GM19239 (cell line): ENCODE measurements at regions not wholly inside any gene's neighbourhood (a gene's known extent, or its start where the extent isn't known, plus 50 kb on each side); places are given as distances from the start of the nearest gene placed in this dataset.

Experiments
- DNase-seq: peaks from one replicate; pipeline ENCODE4 v3.0.0; 2011; ENCODE audit warnings: low spot score; ENCODE audit not compliant: insufficient read length
- FAIRE-seq: peaks from 2 replicates; lab custom pipeline; 2011; peaks lifted over from hg19 to GRCh38; lab: Jason Lieb, UNC

DNA sequence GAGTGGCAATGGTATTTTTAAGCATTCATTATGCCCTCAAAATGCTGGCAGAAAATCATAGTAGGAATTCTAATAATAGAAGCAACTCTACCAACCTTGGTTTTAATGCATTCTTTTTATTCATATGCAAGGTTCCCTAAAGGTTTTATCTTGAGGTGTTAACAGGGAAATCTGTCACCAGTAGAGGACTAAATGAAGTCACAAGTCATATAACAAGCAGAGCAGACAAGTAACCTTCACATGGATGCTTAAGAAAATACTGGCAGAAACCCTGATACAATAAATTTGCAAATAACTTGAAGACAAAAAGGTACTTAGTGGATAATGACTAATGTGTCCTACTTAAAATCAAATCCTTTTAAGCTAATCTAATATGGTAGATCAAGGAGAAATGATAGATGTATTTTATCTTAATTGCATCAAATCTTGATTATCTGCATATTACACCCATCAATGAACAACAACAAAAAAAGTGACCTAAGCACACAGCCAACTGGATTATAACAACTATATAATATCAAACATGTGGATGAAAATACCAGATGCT, 73.3 kb downstream of the RFC3 start:
- FAIRE-seq (no peak), DNase-seq (no peak)

DNA sequence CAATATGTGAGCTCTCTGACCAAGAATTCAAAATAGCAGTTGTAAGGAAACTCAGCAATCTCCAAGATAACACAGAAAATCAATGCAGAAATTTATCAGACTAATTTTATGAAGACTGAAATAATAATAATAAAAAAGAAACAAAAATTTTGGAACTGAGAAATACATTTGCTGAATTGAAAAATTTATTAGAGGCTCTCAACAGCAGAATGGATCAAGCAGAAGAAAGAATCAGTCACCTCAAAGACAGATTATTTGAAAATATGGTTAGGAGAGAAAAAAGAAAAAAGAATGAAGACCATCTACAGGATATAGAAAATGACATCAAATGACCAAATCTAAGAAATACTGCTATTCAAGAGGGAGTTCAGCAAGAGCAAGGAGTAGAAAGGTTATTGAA, 75.6 kb downstream of the RFC3 start:
- DNase-seq (no peak), FAIRE-seq (no peak)

GRCh38 chr13:33904431-33904830, 86.5 kb downstream of the RFC3 start:
- DNase-seq (no peak), FAIRE-seq (no peak)

DNA sequence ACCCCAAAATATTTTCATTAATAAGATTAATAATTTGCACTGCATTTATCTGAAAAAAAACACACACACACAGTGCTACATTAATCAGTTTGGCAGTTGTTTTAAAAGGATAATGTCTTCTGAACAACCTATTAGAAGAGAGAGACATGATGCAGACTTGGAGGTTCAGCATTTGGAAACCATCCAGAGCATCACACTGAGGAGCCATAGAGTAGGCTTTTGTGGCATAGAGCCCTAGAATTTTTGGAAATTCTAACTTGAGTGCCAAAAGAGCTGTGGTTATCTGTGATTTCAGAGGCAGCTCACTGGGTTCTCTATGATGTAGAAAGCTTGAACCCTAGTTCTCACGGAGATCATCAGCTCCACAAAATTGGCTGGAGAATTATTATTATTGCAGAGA, 90.2 kb downstream of the RFC3 start:
- DNase-seq (no peak), FAIRE-seq (no peak)

DNA sequence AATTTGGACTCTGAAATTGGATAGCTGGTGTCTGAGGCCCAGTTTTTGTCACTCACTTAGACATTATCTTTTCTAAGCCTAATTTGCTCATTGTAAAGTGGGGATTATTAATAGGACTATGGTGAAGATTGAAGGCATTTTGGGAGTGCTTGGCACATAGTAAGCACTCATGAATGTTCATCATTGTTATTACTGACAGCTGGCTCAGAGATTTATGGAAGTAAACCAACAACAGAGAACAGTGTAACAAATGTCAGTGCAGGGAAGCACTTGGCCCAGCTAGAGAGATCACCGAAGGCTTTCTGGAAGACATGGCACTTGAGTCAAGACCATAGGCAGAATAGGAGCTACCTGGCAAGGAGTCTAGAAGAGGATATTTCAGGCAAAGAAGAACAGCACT, 92.3 kb downstream of the RFC3 start:
- DNase-seq = no peak
- no peak for FAIRE-seq

DNA sequence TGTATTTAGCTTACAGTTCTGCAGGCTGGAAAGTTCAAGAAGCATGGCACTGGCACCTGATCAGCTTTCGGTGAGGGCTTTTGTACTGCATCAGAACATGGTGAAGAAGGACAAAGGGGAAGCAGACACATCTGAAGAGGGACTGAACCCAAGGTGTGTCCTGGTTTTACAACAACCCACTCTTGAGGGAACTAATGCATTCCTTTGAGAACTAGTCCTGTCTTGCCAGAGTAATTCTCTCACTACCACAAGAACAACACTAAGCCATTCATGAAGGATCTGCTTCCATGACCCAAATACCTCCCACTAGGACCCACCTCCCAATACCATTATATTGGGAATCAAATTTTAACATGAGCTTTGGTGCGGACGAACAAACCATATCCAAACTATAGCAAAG, 93.6 kb downstream of the RFC3 start:
- FAIRE-seq (no peak), DNase-seq (no peak)

DNA sequence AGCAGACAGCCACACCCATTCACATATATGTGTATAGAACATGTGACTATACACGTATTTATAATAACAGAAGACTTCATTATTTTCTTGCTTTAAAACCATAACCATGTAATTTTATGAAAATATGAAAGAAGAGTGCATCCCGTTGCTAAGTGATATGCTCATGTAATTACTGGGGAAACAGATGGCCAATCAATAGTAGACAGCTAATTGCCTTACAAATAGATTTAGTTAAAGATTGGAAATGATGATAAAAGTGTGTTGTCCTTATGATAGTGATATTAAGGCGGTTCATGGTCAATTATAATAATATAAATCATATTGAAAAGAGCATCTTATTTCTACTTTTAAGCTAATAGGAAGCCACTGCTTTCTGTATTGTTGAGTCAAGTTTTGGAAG, 95.9 kb downstream of the RFC3 start:
- DNase-seq (no peak), FAIRE-seq (no peak)

GRCh38 chr13:33917190-33917589, 99.2 kb downstream of the RFC3 start:
- no peak for FAIRE-seq

GRCh38 chr13:33918199-33918932, 100.4 kb downstream of the RFC3 start:
- FAIRE-seq = no peak
- no peak for DNase-seq

More at GRCh38 chr13:33917190-33917589, 99.2 kb downstream of the RFC3 start:
- DNase-seq = no peak

DNA sequence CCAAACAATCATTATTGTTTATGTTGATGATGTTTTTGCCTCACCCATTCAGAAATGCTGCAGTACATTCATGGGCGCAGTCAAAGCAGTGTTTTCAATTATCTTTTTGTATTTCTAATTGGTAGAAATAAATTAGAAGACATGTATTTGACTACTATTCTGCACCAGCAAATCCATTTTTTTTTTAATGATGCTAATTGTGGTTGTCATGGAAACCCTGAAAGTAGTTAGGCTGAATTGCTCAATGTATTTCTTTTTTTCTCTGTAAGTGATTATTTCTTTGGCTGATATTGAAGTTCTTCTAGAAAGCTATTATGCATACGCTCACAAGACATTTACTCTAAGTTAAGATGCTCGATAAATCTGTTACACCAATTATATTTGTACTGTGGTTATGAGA, 101.2 kb downstream of the RFC3 start:
- DNase-seq = no peak
- FAIRE-seq = no peak

GRCh38 chr13:33925563-33925962, 107.6 kb downstream of the RFC3 start:
- DNase-seq = no peak
- no peak for FAIRE-seq

DNA sequence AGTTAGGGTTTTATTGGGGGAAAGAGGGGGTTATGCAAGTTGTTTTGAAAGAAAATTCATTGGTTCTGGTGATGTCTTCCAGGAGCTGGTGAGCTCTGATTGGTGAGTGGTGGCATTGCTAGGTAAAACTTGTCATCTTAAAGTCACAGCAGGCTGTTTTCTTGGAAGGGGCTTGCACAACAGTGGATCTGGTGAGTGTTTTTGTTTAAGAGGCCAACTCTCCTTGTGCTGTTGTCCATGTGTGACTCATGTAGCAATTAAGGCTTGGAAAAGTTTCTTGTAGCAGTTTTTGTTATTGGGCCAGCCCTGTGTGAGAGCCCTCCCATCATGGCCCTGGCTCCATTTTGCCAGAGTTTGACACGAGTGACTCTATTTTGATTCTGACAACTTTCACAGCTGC, 109.4 kb downstream of the RFC3 start:
- FAIRE-seq (no peak), DNase-seq (no peak)

- DNase-seq = peak; percentile 1
- FAIRE-seq = peak; percentile 60
Observed at GRCh38 chr13:33931397-33932311, 113.7 kb downstream of the RFC3 start.

DNA sequence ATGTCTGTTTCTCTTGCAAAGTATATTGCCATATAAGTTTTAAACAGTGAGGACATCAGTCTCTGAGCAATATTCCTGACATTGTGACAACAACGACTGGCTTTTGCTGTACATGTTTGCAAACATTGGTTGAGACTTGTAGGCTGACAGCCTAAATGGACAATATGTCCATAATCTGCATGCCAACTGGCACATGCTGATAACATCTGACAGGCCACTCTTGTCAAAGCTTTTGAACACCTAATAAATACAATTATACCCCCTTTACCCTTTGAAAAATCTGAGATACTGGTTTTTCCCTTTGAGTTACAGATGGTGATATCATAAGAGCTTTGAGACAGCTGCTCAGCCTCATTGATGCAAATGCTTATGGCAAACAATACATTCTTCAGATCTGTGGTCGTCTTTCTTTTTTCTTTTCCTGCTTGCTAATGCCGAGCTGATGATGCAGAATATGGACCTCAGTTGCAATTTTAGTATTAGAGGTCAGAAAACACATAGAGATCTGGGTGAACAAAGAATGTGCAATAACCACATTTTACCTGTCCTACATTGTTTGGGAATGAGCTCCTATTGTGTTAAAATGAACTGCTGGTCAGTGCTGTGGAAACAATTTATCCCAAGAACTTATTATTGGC, 114.9 kb downstream of the RFC3 start:
- DNase-seq (no peak), FAIRE-seq (no peak)

DNA sequence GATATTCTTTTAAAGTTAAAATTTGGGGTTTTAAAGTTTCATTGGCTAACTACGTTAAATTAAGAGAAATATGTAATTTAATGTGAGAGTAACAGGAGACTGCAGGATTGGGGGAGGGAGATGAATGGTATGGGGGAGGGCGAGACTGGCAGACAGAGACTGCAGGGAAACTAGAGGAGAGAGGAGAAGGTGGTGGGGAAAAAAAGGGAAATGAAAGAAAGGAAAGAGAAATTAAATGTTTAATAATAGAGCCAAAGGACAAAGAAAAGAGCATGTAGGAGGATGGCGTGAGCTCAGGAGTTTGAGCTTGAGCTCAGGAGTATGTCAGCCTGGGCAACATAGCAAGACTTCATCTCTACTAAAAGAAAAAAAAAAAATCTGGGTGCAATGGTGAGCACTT, 115.9 kb downstream of the RFC3 start:
- DNase-seq = no peak
- FAIRE-seq = no peak

- no peak for FAIRE-seq
- no peak for DNase-seq
Observed at GRCh38 chr13:33934343-33934742, 116.4 kb downstream of the RFC3 start.

GRCh38 chr13:33934951-33935371, 117.0 kb downstream of the RFC3 start:
- DNase-seq (no peak), FAIRE-seq (no peak)

DNA sequence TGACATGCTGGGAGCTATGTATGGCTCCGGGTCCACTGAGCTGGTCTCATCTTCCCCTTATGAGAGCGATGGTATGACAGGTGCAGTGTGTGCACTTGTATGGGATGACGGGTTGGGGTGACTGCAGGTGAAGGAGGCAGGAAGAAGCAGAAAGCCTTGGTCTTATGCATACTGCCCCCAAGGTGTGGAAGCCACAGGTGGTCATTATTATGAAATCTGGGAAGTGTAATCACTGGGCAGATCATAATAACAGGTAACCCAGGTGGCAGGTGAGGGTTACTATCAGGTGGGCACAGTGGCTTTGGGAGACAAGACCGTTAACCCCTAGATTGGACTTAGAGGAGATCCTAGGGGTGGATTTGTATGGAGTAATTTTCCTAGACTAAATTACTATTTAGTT, 118.0 kb downstream of the RFC3 start:
- DNase-seq (no peak), FAIRE-seq (no peak)

- no peak for FAIRE-seq
- DNase-seq = no peak
Observed at GRCh38 chr13:33937373-33938098, 119.6 kb downstream of the RFC3 start.

- no peak for DNase-seq
- FAIRE-seq = no peak
Observed at GRCh38 chr13:33940256-33940655, 122.3 kb downstream of the RFC3 start.
